Activated CD8-positive, alpha-beta T cell treated with anti-CD3 and anti-CD28 coated beads for 36 hours (primary cell): ENCODE measurements at regions not wholly inside any gene's neighbourhood (a gene's known extent, or its start where the extent isn't known, plus 50 kb on each side); places are given as distances from the start of the nearest gene placed in this dataset.

Experiments used
- ATAC-seq: fragments of 200-7000 bp; cut with Tn5 transposase; one replicate; pipeline ENCODE4 v1.10.0; 2021; ENCODE audit warnings: mild to moderate bottlenecking, moderate library complexity
- CTCF ChIA-PET: fragments of 350-600 bp; sonication (Branson Sonifier 250); formaldehyde crosslinking; loops from one replicate; lab custom pipeline; 2021; ENCODE audit warnings: antibody characterized with exemption; lab: Charles Lee
- POLR2A ChIA-PET: fragments of 350-600 bp; sonication (Branson Sonifier 250); formaldehyde crosslinking; loops from one replicate; lab custom pipeline; 2021; ENCODE audit warnings: antibody characterized with exemption; lab: Charles Lee
- DNase-seq: peaks from one replicate; pipeline ENCODE4 v3.0.0-alpha.2; 2020
- H3K27ac Mint-ChIP-seq: one replicate; pipeline ENCODE4 v1.8.0; 2021; ENCODE audit warnings: mild to moderate bottlenecking, mixed read lengths
- H3K27me3 Mint-ChIP-seq: one replicate; pipeline ENCODE4 v1.8.0; 2021; ENCODE audit warnings: mixed read lengths
- H3K36me3 Mint-ChIP-seq: one replicate; pipeline ENCODE4 v1.8.0; 2021; ENCODE audit warnings: low read depth, mixed read lengths
- H3K4me1 Mint-ChIP-seq: one replicate; pipeline ENCODE4 v1.8.0; 2021; ENCODE audit warnings: low read depth, mixed read lengths
- H3K4me3 Mint-ChIP-seq: one replicate; pipeline ENCODE4 v1.8.0; 2021; ENCODE audit warnings: mild to moderate bottlenecking, moderate library complexity, mixed read lengths
- H3K9me3 Mint-ChIP-seq: one replicate; pipeline ENCODE4 v1.8.0; 2021; ENCODE audit warnings: mixed read lengths
- CTCF ChIP-seq: fragments of 200-600 bp; IDR thresholded peaks from one replicate; pipeline ENCODE4 v1.8.0; 2022; ENCODE audit warnings: antibody characterized with exemption, mild to moderate bottlenecking
- intact Hi-C: fragments of 100-400 bp; cut with micrococcal nuclease; formaldehyde crosslinking; loops from one replicate; pipeline ENCODE4 v1.10.0; 2022

- Mint-ChIP-seq H3K27me3 (peaks cover 4% of the 10 kb centered on the region), H3K36me3 (no peaks in the 10 kb centered on the region), H3K27ac (no peak overlapping the region), H3K4me1 (no peaks in the 10 kb centered on the region), H3K9me3 (no peaks in the 10 kb centered on the region), H3K4me3 (no peak overlapping the region)
- TF ChIP-seq CTCF: no peak
- DNase-seq (no peak), ATAC-seq (no peak)
- ChIA-PET POLR2A (no interaction called here), CTCF (no interaction called here)
- intact Hi-C loops: no loop called here
Measured at GRCh38 chr1:47682198-47682597, 244.4 kb downstream of the FOXD2 start.

DNA sequence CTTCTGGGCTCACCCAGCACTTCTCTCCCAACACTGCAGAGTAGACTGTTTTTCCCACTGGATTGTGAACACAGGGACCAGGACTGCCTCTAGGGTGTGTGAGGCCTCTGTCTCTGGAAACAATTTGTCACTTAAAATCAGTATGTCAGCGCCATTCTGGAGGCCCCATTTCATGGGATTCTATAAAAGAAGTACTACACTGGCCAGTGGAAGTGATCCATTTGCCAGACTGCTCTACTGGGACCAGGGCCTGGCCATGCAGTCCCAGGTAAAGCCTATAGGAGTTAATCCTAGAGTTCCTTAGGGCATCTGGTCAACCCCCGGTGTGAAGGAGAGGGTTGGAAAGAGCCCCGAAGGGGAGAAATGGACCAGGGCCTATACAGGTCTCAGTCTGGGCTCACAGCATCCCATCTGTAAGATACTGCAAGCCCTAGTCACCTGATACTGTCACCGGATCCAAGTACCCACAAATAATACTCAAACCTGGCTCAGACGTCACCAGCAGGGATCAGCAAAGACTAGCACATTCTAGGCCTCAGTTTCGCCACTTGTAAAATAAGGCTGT is 245.0 kb downstream of the FOXD2 start:
- Mint-ChIP-seq H3K9me3 (no peaks in the 10 kb centered on the region), H3K4me3 (no peak overlapping the region), H3K36me3 (no peaks in the 10 kb centered on the region), H3K27ac (no peak overlapping the region), H3K27me3 (peaks cover 5% of the 10 kb centered on the region), H3K4me1 (no peaks in the 10 kb centered on the region)
- no peak for DNase-seq
- ChIA-PET CTCF (interaction anchor here (1.2 kb wide), 1 partner anchor 247 kb away, joined by 3 read pairs; no protein-coding TSS in a partner anchor), POLR2A (no interaction called here)
- TF ChIP-seq CTCF: no peak
- intact Hi-C loops: no loop called here
- no peak for ATAC-seq

- DNase-seq: no peak
- Mint-ChIP-seq H3K9me3 (no peaks in the 10 kb centered on the region), H3K27ac (no peak overlapping the region), H3K27me3 (peaks cover 7% of the 10 kb centered on the region), H3K36me3 (no peaks in the 10 kb centered on the region), H3K4me1 (no peaks in the 10 kb centered on the region), H3K4me3 (no peak overlapping the region)
- no peak for ATAC-seq
- ChIA-PET POLR2A (no interaction called here), CTCF (interaction anchor here (1.2 kb wide), 1 partner anchor 247 kb away, joined by 3 read pairs; no protein-coding TSS in a partner anchor)
- TF ChIP-seq CTCF: no peak
- intact Hi-C loops: no loop called here
Measured at GRCh38 chr1:47683401-47683800, 245.6 kb downstream of the FOXD2 start.

- intact Hi-C loops: no loop called here
- H3K9me3 Mint-ChIP-seq: no peaks in the 10 kb centered on the region
- CTCF ChIA-PET: interaction anchor here (1.5 kb wide), 1 partner anchor 26 kb away, joined by 3 read pairs; no protein-coding TSS in a partner anchor
- no peak overlapping the region for H3K27ac Mint-ChIP-seq
- POLR2A ChIA-PET: interaction anchor here (0.9 kb wide), 1 partner anchor 11 kb away, joined by 3 read pairs; no protein-coding TSS in a partner anchor
- no peaks in the 10 kb centered on the region for H3K4me1 Mint-ChIP-seq
- H3K4me3 Mint-ChIP-seq: no peak overlapping the region
- ATAC-seq: no peak
- TF ChIP-seq CTCF: no peak
- no peak for DNase-seq
- H3K27me3 Mint-ChIP-seq: peaks cover 7% of the 10 kb centered on the region
- H3K36me3 Mint-ChIP-seq: no peaks in the 10 kb centered on the region
Measured at GRCh38 chr1:47684518-47684917, 246.7 kb downstream of the FOXD2 start.

DNA sequence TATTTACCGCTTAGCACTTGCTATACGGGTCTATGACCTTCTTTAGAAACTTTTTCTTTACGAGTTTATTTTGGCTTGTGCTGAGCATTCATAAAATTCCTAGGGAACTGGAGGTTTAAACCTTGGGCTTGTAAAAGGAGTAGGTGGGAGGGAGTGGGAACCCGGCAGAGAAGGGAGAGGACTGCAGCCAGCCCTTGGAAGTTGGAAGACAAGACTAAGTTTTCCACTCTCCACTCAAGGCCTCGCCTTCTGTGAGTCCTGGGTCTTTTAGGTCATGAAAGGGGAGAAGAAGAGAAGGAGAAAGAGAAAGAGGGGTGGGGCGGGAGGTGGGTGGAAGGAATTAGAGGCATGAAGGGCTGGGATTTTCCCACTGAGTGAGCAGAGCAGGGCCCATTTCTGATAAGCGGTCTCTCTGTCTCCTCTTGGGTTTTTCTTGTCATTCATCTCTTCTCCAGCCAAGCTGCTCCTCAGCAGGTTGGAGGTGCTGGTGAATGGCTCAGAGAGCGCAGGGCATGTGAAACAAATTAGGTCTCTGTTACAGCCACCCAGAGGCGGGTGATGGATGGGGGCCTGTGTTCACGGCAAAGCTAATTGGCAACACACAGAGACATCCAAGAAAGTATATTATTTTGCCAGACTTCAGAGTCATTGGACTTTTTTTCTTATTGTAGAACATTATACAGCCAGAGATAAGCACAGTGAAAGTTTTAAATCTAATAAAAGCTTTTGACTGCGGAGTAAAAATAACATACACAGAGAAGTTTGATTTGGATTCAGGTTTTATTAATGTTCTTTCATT is 247.3 kb downstream of the FOXD2 start:
- no peaks in the 10 kb centered on the region for H3K9me3 Mint-ChIP-seq
- H3K4me1 Mint-ChIP-seq: no peaks in the 10 kb centered on the region
- peaks cover 7% of the 10 kb centered on the region for H3K27me3 Mint-ChIP-seq
- DNase-seq (no peak), ATAC-seq (no peak)
- ChIA-PET POLR2A (interaction anchor here (0.9 kb wide), 1 partner anchor 10 kb away, joined by 3 read pairs; no protein-coding TSS in a partner anchor), CTCF (interaction anchor here (1.0 to 1.5 kb wide), 2 partner anchors 25 to 41 kb away, joined by 3 to 6 read pairs; no protein-coding TSS in a partner anchor)
- no peaks in the 10 kb centered on the region for H3K36me3 Mint-ChIP-seq
- H3K4me3 Mint-ChIP-seq: no peak overlapping the region
- intact Hi-C loops: no loop called here
- no peak overlapping the region for H3K27ac Mint-ChIP-seq
- TF ChIP-seq CTCF: no peak
